GM12878 (cell line): ENCODE measurements at regions not wholly inside any gene's neighbourhood (a gene's known extent, or its start where the extent isn't known, plus 50 kb on each side); places are given as distances from the start of the nearest gene placed in this dataset.

Experiments
- CREM ChIP-seq: IDR thresholded peaks from 2 replicates; pipeline ENCODE4 v1.6.1; 2014; ENCODE audit warnings: antibody characterized with exemption, low read depth
- EED ChIP-seq: sonication (generic); IDR thresholded peaks from 2 replicates; pipeline ENCODE4 v1.6.1; 2016; ENCODE audit warnings: antibody characterized with exemption, low read depth
- EZH2 ChIP-seq: IDR thresholded peaks from 2 replicates; pipeline ENCODE4 v1.6.1; 2012; ENCODE audit warnings: low read depth, mild to moderate bottlenecking, control low read depth, inconsistent platforms, low read length, borderline replicate concordance; ENCODE audit not compliant: control insufficient read depth
- HDAC6 ChIP-seq: fragments of 200-600 bp; sonication (generic); IDR thresholded peaks from one replicate; pipeline ENCODE4 v1.8.0; 2017; ENCODE audit warnings: antibody characterized with exemption; ENCODE audit not compliant: unreplicated experiment
- JUNB ChIP-seq: IDR thresholded peaks from 2 replicates; pipeline ENCODE4 v1.6.1; 2016; ENCODE audit warnings: antibody characterized with exemption, mild to moderate bottlenecking
- KLF5 ChIP-seq: fragments of 450-650 bp; IDR thresholded peaks from 2 replicates; pipeline ENCODE4 v1.6.1; 2014; ENCODE audit warnings: mild to moderate bottlenecking; ENCODE audit not compliant: partially characterized antibody
- POLR2A ChIP-seq: IDR thresholded peaks from 2 replicates; pipeline ENCODE4 v1.6.1; 2011; ENCODE audit warnings: low read depth, mild to moderate bottlenecking, low read length
- RFX5 ChIP-seq: IDR thresholded peaks from 2 replicates; pipeline ENCODE4 v1.6.1; 2011; ENCODE audit warnings: low read depth, low read length, improper control_type of control experiment
- TBL1XR1 ChIP-seq: IDR thresholded peaks from 2 replicates; pipeline ENCODE4 v1.6.1; 2012; ENCODE audit warnings: low read depth, low read length, improper control_type of control experiment
- TF ChIP-seq, protein P1 (sequence below), 3 experiments: IDR thresholded peaks in 2 of 3; conservative IDR thresholded peaks in 1 of 3; 2 replicates each; pipeline ENCODE4 v1.5.1; 2011; ENCODE audit warnings: low read depth in 3 of 3, low read length in 3 of 3, mild to moderate bottlenecking in 3 of 3, control low read depth in 2 of 3, moderate library complexity in 2 of 3, inconsistent platforms in 1 of 3, mixed read lengths in 1 of 3; ENCODE audit not compliant: control insufficient read depth in 2 of 3, insufficient read depth in 1 of 3; ENCODE audit errors: extremely low read depth in 1 of 3
- TF ChIP-seq, protein P2 (sequence below): fragments of 450-650 bp; IDR thresholded peaks from 2 replicates; pipeline ENCODE4 v1.6.1; 2017; ENCODE audit warnings: mild to moderate bottlenecking
- TF ChIP-seq, protein P3 (sequence below): IDR thresholded peaks from 2 replicates; pipeline ENCODE4 v1.6.1; 2011; ENCODE audit warnings: mild to moderate bottlenecking, low read depth, low read length, moderate library complexity; ENCODE audit not compliant: insufficient replicate concordance
- TF ChIP-seq, protein P4 (sequence below): IDR thresholded peaks from 2 replicates; pipeline ENCODE4 v1.6.1; 2011; ENCODE audit warnings: low read depth, low read length, improper control_type of control experiment, borderline replicate concordance

DNA sequence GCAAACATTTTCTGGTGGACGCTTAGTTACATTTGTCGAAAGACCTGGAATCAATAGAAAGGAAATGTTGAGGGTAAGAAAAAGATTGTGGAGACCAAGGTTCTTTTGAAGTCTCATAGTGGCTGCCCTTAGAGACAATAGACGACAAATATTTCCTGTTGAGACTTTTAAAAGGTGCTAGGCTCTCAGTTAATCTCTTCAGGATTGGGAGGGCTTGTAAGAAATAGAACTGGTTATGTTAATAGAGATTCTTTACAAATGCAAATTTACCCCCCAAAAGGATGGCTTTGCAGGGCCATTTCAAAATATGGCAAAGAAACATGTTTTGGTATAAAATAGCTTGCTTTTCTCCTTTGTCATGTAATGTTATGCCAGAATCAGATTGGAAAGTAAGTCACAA, 428.2 kb upstream of the CTNND2 start:
- TF ChIP-seq EZH2 (no peak), CREM (no peak), KLF5 (no peak), POLR2A (no peak), TBL1XR1 (no peak), HDAC6 (no peak), RFX5 (no peak), JUNB (no peak), EED (no peak)
- TF ChIP-seq, protein P1, sequence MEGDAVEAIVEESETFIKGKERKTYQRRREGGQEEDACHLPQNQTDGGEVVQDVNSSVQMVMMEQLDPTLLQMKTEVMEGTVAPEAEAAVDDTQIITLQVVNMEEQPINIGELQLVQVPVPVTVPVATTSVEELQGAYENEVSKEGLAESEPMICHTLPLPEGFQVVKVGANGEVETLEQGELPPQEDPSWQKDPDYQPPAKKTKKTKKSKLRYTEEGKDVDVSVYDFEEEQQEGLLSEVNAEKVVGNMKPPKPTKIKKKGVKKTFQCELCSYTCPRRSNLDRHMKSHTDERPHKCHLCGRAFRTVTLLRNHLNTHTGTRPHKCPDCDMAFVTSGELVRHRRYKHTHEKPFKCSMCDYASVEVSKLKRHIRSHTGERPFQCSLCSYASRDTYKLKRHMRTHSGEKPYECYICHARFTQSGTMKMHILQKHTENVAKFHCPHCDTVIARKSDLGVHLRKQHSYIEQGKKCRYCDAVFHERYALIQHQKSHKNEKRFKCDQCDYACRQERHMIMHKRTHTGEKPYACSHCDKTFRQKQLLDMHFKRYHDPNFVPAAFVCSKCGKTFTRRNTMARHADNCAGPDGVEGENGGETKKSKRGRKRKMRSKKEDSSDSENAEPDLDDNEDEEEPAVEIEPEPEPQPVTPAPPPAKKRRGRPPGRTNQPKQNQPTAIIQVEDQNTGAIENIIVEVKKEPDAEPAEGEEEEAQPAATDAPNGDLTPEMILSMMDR (IDR thresholded peaks at IDR 0.05 in 2 of 3, conservative IDR thresholded peaks at IDR 0.05 in 1 of 3; ENCODE audit: control insufficient read depth in 2 of 3, extremely low read depth in 1 of 3, insufficient read depth in 1 of 3, low read depth in 3 of 3, low read length in 3 of 3), result no peak
- TF ChIP-seq, protein P2, sequence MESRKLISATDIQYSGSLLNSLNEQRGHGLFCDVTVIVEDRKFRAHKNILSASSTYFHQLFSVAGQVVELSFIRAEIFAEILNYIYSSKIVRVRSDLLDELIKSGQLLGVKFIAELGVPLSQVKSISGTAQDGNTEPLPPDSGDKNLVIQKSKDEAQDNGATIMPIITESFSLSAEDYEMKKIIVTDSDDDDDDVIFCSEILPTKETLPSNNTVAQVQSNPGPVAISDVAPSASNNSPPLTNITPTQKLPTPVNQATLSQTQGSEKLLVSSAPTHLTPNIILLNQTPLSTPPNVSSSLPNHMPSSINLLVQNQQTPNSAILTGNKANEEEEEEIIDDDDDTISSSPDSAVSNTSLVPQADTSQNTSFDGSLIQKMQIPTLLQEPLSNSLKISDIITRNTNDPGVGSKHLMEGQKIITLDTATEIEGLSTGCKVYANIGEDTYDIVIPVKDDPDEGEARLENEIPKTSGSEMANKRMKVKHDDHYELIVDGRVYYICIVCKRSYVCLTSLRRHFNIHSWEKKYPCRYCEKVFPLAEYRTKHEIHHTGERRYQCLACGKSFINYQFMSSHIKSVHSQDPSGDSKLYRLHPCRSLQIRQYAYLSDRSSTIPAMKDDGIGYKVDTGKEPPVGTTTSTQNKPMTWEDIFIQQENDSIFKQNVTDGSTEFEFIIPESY, result no peak
- TF ChIP-seq, protein P3, sequence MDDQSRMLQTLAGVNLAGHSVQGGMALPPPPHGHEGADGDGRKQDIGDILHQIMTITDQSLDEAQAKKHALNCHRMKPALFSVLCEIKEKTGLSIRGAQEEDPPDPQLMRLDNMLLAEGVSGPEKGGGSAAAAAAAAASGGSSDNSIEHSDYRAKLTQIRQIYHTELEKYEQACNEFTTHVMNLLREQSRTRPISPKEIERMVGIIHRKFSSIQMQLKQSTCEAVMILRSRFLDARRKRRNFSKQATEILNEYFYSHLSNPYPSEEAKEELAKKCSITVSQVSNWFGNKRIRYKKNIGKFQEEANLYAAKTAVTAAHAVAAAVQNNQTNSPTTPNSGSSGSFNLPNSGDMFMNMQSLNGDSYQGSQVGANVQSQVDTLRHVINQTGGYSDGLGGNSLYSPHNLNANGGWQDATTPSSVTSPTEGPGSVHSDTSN, result no peak
- TF ChIP-seq, protein P4, sequence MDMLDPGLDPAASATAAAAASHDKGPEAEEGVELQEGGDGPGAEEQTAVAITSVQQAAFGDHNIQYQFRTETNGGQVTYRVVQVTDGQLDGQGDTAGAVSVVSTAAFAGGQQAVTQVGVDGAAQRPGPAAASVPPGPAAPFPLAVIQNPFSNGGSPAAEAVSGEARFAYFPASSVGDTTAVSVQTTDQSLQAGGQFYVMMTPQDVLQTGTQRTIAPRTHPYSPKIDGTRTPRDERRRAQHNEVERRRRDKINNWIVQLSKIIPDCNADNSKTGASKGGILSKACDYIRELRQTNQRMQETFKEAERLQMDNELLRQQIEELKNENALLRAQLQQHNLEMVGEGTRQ, result no peak
